H1 (cell line): ENCODE measurements at regions not wholly inside any gene's neighbourhood (a gene's known extent, or its start where the extent isn't known, plus 50 kb on each side); places are given as distances from the start of the nearest gene placed in this dataset.

Experiments used
- CTCF ChIA-PET: fragments of 300-600 bp; sonication (Branson Sonifier 250); formaldehyde crosslinking; loops from one replicate; lab custom pipeline; 2021; ENCODE audit not compliant: partially characterized antibody; lab: Charles Lee
- POLR2A ChIA-PET: fragments of 300-600 bp; sonication (Branson Sonifier 250); formaldehyde crosslinking; loops from one replicate; lab custom pipeline; 2021; ENCODE audit warnings: inconsistent platforms; ENCODE audit not compliant: partially characterized antibody; lab: Charles Lee
- DNase-seq, 2 experiments: peaks; one replicate each; pipeline versions ENCODE4 v3.0.0 to v3.0.0-alpha.2; 2010 to 2022; ENCODE audit warnings: low spot score in 2 of 2, low read depth in 1 of 2, mixed read lengths in 1 of 2
- FAIRE-seq: peaks from 2 replicates; lab custom pipeline; 2011; peaks lifted over from hg19 to GRCh38; lab: Jason Lieb, UNC
- H2AFZ ChIP-seq: 2 replicates; pipeline ENCODE4 v1.8.1; 2012; ENCODE audit warnings: low read length, inconsistent platforms
- H2AK5ac ChIP-seq: 2 replicates; pipeline ENCODE4 v1.6.1; 2013; ENCODE audit warnings: low read depth, low read length
- H2BK120ac ChIP-seq: replicated peaks from 2 replicates; pipeline ENCODE3; 2013; ENCODE audit warnings: low read depth, low read length, inconsistent platforms
- H2BK12ac ChIP-seq: 2 replicates; pipeline ENCODE4 v1.6.1; 2013; ENCODE audit warnings: low read depth, low read length
- H2BK15ac ChIP-seq: 2 replicates; pipeline ENCODE4 v1.6.1; 2013; ENCODE audit warnings: low read length
- H2BK20ac ChIP-seq: 2 replicates; pipeline ENCODE4 v1.6.1; 2013; ENCODE audit warnings: low read length
- H2BK5ac ChIP-seq: 2 replicates; pipeline ENCODE4 v1.6.1; 2013; ENCODE audit warnings: low read depth, low read length
- H3K14ac ChIP-seq: 2 replicates; pipeline ENCODE4 v1.6.1; 2013; ENCODE audit warnings: inconsistent platforms; ENCODE audit not compliant: insufficient read length
- H3K18ac ChIP-seq: 2 replicates; pipeline ENCODE4 v1.6.1; 2013; ENCODE audit warnings: low read length; ENCODE audit errors: extremely low read depth
- H3K23ac ChIP-seq: 2 replicates; pipeline ENCODE4 v1.6.1; 2013; ENCODE audit warnings: inconsistent platforms; ENCODE audit not compliant: insufficient read length
- H3K23me2 ChIP-seq: 2 replicates; pipeline ENCODE4 v1.6.1; 2013; ENCODE audit warnings: low read depth, low read length
- H3K27ac ChIP-seq: 2 replicates; pipeline ENCODE4 v1.6.1; 2011; ENCODE audit warnings: low read depth, low read length, inconsistent platforms
- H3K27me3 ChIP-seq, 4 experiments: replicated peaks in 1 of 4; 1 replicate in 1 of 4; 2 replicates in 3 of 4; pipeline versions ENCODE4 v1.6.1 to v1.8.1; 2011 to 2013; ENCODE audit warnings: low read length in 3 of 4, mild to moderate bottlenecking in 3 of 4, inconsistent platforms in 2 of 4, mixed read lengths in 2 of 4, moderate library complexity in 1 of 4; ENCODE audit not compliant: control insufficient read depth in 3 of 4, insufficient read depth in 3 of 4; ENCODE audit errors: extremely low read depth in 1 of 4
- H3K36me3 ChIP-seq, 4 experiments: 2 replicates each; pipeline versions ENCODE4 v1.6.1 to v1.8.1; 2011 to 2013; ENCODE audit warnings: mild to moderate bottlenecking in 4 of 4, low read length in 3 of 4, moderate library complexity in 2 of 4, control low read depth in 1 of 4, inconsistent platforms in 1 of 4; ENCODE audit not compliant: insufficient read depth in 4 of 4, control insufficient read depth in 2 of 4
- H3K4ac ChIP-seq: replicated peaks from 2 replicates; pipeline ENCODE3; 2013; ENCODE audit warnings: low read length, low read depth, mixed read lengths, inconsistent platforms; ENCODE audit not compliant: insufficient read length
- H3K4me1 ChIP-seq, 4 experiments: replicated peaks in 1 of 4; 1 replicate in 1 of 4; 2 replicates in 3 of 4; pipeline versions ENCODE4 v1.6.1 to v1.8.1; 2011 to 2013; ENCODE audit warnings: low read length in 3 of 4, inconsistent platforms in 2 of 4, mixed read lengths in 1 of 4; ENCODE audit not compliant: insufficient read depth in 4 of 4, control insufficient read depth in 3 of 4
- H3K4me2 ChIP-seq, 2 experiments: 2 replicates each; pipeline versions ENCODE4 v1.6.1 to v1.8.1; 2011 to 2013; ENCODE audit warnings: low read depth in 2 of 2, low read length in 2 of 2, control low read depth in 1 of 2, inconsistent platforms in 1 of 2, mild to moderate bottlenecking in 1 of 2; ENCODE audit not compliant: insufficient read depth in 1 of 2
- H3K4me3 ChIP-seq, 4 experiments: fragments of 200-600, 300-600 bp in 1 of 4; sonication (generic), shearing (Covaris generic), sonication (Bioruptor Twin) in 1 of 4; 2 replicates each; pipeline versions ENCODE4 v1.5.1 to v1.8.1; 2011 to 2016; ENCODE audit warnings: low read length in 4 of 4, low read depth in 3 of 4, control low read depth in 2 of 4, inconsistent platforms in 2 of 4, mild to moderate bottlenecking in 2 of 4, mixed read lengths in 1 of 4, moderate library complexity in 1 of 4; ENCODE audit not compliant: insufficient read depth in 2 of 4; ENCODE audit errors: extremely low read depth in 1 of 4
- H3K56ac ChIP-seq: replicated peaks from 2 replicates; pipeline ENCODE3; 2013; ENCODE audit warnings: low read depth, mild to moderate bottlenecking, mixed read lengths, low read length, inconsistent platforms; ENCODE audit not compliant: insufficient read length
- H3K79me1 ChIP-seq: 2 replicates; pipeline ENCODE4 v1.6.1; 2013; ENCODE audit warnings: low read depth, low read length, control low read depth
- H3K79me2 ChIP-seq, 2 experiments: 2 replicates each; pipeline versions ENCODE4 v1.6.1 to v1.8.1; 2012 to 2013; ENCODE audit warnings: low read length in 2 of 2, mild to moderate bottlenecking in 2 of 2, inconsistent platforms in 1 of 2; ENCODE audit not compliant: insufficient read depth in 2 of 2, control insufficient read depth in 1 of 2
- H3K9ac ChIP-seq, 4 experiments: replicated peaks in 1 of 4; 1 replicate in 1 of 4; 2 replicates in 3 of 4; pipeline versions ENCODE4 v1.6.1 to v1.8.1; 2011 to 2013; ENCODE audit warnings: low read depth in 3 of 4, low read length in 3 of 4, control low read depth in 2 of 4, mild to moderate bottlenecking in 2 of 4, moderate library complexity in 2 of 4, inconsistent platforms in 1 of 4; ENCODE audit errors: extremely low read depth in 1 of 4
- H3K9me3 ChIP-seq, 2 experiments: 2 replicates each; pipeline versions ENCODE4 v1.6.1 to v1.8.1; 2012 to 2013; ENCODE audit warnings: mild to moderate bottlenecking in 2 of 2, moderate library complexity in 2 of 2, control low read depth in 1 of 2, inconsistent platforms in 1 of 2, low read depth in 1 of 2, low read length in 1 of 2, mixed read lengths in 1 of 2; ENCODE audit not compliant: insufficient read depth in 2 of 2
- H4K20me1 ChIP-seq, 2 experiments: replicated peaks in 1 of 2; 2 replicates each; pipeline versions ENCODE3 to v1.8.1; 2011 to 2013; ENCODE audit warnings: inconsistent platforms in 2 of 2, low read length in 2 of 2, mild to moderate bottlenecking in 1 of 2; ENCODE audit not compliant: insufficient read depth in 2 of 2, control insufficient read depth in 1 of 2
- H4K5ac ChIP-seq: 2 replicates; pipeline ENCODE4 v1.6.1; 2013; ENCODE audit warnings: low read length, low read depth, mixed read lengths, inconsistent platforms; ENCODE audit not compliant: insufficient read length
- H4K8ac ChIP-seq: 2 replicates; pipeline ENCODE4 v1.8.0; 2013; ENCODE audit warnings: mild to moderate bottlenecking, moderate library complexity, low read length, inconsistent platforms; ENCODE audit not compliant: insufficient read depth; ENCODE audit errors: extremely low read depth
- H4K91ac ChIP-seq: replicated peaks from 2 replicates; pipeline ENCODE3; 2013; ENCODE audit warnings: low read length, mixed read lengths, inconsistent platforms; ENCODE audit not compliant: insufficient read length
- CHD1 ChIP-seq: IDR thresholded peaks from 2 replicates; pipeline ENCODE4 v1.6.1; 2012; ENCODE audit warnings: low read depth, low read length, improper control_type of control experiment
- CHD2 ChIP-seq: IDR thresholded peaks from 2 replicates; pipeline ENCODE4 v1.6.1; 2012; ENCODE audit warnings: low read length, improper control_type of control experiment
- MAFK ChIP-seq: IDR thresholded peaks from 2 replicates; pipeline ENCODE4 v1.6.1; 2012; ENCODE audit warnings: low read depth, mild to moderate bottlenecking, improper control_type of control experiment, low read length
- RAD21 ChIP-seq, 2 experiments: IDR thresholded peaks in 1 of 2; conservative IDR thresholded peaks in 1 of 2; 2 replicates each; pipeline ENCODE4 v1.6.1; 2011; ENCODE audit warnings: low read depth in 2 of 2, low read length in 2 of 2, improper control_type of control experiment in 1 of 2, inconsistent platforms in 1 of 2, mild to moderate bottlenecking in 1 of 2, moderate library complexity in 1 of 2
- YY1 ChIP-seq: IDR thresholded peaks from 2 replicates; pipeline ENCODE4 v1.6.1; 2011; ENCODE audit warnings: low read depth, mild to moderate bottlenecking, low read length
- WGBS, 2 experiments: shearing (Covaris generic) in 1 of 2; methylation state at CpG; one replicate each; pipeline versions ENCODE4 v1.1.6 to v1.1.7; 2013 to 2015; ENCODE audit warnings: low lambda C conversion rate in 2 of 2, mixed read lengths in 2 of 2, inconsistent platforms in 1 of 2, low coverage in 1 of 2, missing lambda C conversion rate in 1 of 2; ENCODE audit not compliant: insufficient replicate concordance in 2 of 2, insufficient coverage in 1 of 2, insufficient read length in 1 of 2; ENCODE audit errors: extremely low coverage in 1 of 2, missing lambda C conversion rate in 1 of 2; 5-methylcytosine and 5-hydroxymethylcytosine counted together
- TF ChIP-seq, protein P1 (sequence below), 3 experiments: IDR thresholded peaks; 1 replicate in 2 of 3; 2 replicates in 1 of 3; pipeline versions ENCODE4 v1.5.1 to v1.6.1; 2011; ENCODE audit warnings: low read length in 3 of 3, mild to moderate bottlenecking in 3 of 3, inconsistent platforms in 2 of 3, low read depth in 1 of 3, moderate library complexity in 1 of 3; ENCODE audit not compliant: insufficient read depth in 1 of 3; ENCODE audit errors: control extremely low read depth in 1 of 3

GRCh38 chr3:165522386-165522785 is 314.8 kb downstream of the BCHE start:
- Histone ChIP-seq H2AK5ac (no peak overlapping the region), H3K18ac (no peak overlapping the region), H4K91ac (no peak overlapping the region), H3K4me1 (no peaks in the 10 kb centered on the region), H4K5ac (no peak overlapping the region), H3K23ac (no peak overlapping the region), H3K27me3 (no peaks in the 10 kb centered on the region), H3K36me3 (no peaks in the 10 kb centered on the region), H3K4me3 (no peak overlapping the region), H3K9ac (no peak overlapping the region), H4K8ac (no peak overlapping the region), H3K56ac (no peak overlapping the region), H2AFZ (no peak overlapping the region), H2BK5ac (no peak overlapping the region), H3K27ac (no peak overlapping the region), H3K4me2 (no peak overlapping the region), H2BK12ac (no peak overlapping the region), H2BK120ac (no peak overlapping the region)
- WGBS, 2 experiments = 100% methylated on average over 1 of the region's 1 CpG; no CpG with 5 or more reads in 1 of the 2 experiments
- CTCF ChIA-PET = interaction anchor here (1.1 to 1.4 kb wide), 2 partner anchors 9 to 61 kb away, joined by 3 to 5 read pairs; no protein-coding TSS in a partner anchor
- TF ChIP-seq CHD1 (no peak), MAFK (no peak), CHD2 (no peak), YY1 (no peak), RAD21 (IDR thresholded peaks at IDR 0.05 in 1 of 2, conservative IDR thresholded peaks at IDR 0.05 in 1 of 2; ENCODE audit: low read depth in 2 of 2, low read length in 2 of 2) (no peak)
- TF ChIP-seq, protein P1, sequence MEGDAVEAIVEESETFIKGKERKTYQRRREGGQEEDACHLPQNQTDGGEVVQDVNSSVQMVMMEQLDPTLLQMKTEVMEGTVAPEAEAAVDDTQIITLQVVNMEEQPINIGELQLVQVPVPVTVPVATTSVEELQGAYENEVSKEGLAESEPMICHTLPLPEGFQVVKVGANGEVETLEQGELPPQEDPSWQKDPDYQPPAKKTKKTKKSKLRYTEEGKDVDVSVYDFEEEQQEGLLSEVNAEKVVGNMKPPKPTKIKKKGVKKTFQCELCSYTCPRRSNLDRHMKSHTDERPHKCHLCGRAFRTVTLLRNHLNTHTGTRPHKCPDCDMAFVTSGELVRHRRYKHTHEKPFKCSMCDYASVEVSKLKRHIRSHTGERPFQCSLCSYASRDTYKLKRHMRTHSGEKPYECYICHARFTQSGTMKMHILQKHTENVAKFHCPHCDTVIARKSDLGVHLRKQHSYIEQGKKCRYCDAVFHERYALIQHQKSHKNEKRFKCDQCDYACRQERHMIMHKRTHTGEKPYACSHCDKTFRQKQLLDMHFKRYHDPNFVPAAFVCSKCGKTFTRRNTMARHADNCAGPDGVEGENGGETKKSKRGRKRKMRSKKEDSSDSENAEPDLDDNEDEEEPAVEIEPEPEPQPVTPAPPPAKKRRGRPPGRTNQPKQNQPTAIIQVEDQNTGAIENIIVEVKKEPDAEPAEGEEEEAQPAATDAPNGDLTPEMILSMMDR (IDR thresholded peaks at IDR 0.05; ENCODE audit: control extremely low read depth in 1 of 3, insufficient read depth in 1 of 3, low read depth in 1 of 3, low read length in 3 of 3) = peak in 1 of 3 experiments; percentile 5; a peak in 1 of 4 replicates
- TF ChIP-seq, all 59 proteins: peak for 1
- no peaks in the 10 kb centered on the region for H4K20me1 ChIP-seq
- H3K9me3 ChIP-seq = no peaks in the 10 kb centered on the region
- H3K14ac ChIP-seq = no peak overlapping the region
- H3K79me1 ChIP-seq = no peaks in the 10 kb centered on the region
- FAIRE-seq (no peak), DNase-seq (no peak)
- H2BK20ac ChIP-seq = no peak overlapping the region
- H3K4ac ChIP-seq = no peak overlapping the region
- H2BK15ac ChIP-seq = no peak overlapping the region
- H3K23me2 ChIP-seq = no peaks in the 10 kb centered on the region
- no peaks in the 10 kb centered on the region for H3K79me2 ChIP-seq
- POLR2A ChIA-PET = no interaction called here
